ENCODE measurements at regions not wholly inside any gene's neighbourhood (a gene's known extent, or its start where the extent isn't known, plus 50 kb on each side); places are given as distances from the start of the nearest gene placed in this dataset.

GRCh38 chr2:150286730-150287362 lies 200.6 kb downstream of the RND3 start:
- ATAC-seq (ENCODE audit: low FRiP score) (no peak), DNase-seq (ENCODE audit: low spot score) (no peak)
- no peak for TF ChIP-seq CTCF (IDR thresholded peaks at IDR 0.05)

GRCh38 chr2:150284116-150284515 lies 203.4 kb downstream of the RND3 start:
- no peak for TF ChIP-seq CTCF (IDR thresholded peaks at IDR 0.05)
- ATAC-seq (ENCODE audit: low FRiP score) (no peak), DNase-seq (ENCODE audit: low spot score) (no peak)

GRCh38 chr2:150282771-150283371 lies 204.6 kb downstream of the RND3 start:
- no peak for DNase-seq (ENCODE audit: low spot score)

GRCh38 chr2:150282357-150282756 lies 205.1 kb downstream of the RND3 start:
- ATAC-seq (ENCODE audit: low FRiP score) (no peak), DNase-seq (ENCODE audit: low spot score) (no peak)
- no peak for TF ChIP-seq CTCF (IDR thresholded peaks at IDR 0.05)

More at GRCh38 chr2:150282771-150283371, 204.6 kb downstream of the RND3 start:
- TF ChIP-seq CTCF (IDR thresholded peaks at IDR 0.05), result no peak
- no peak for ATAC-seq (ENCODE audit: low FRiP score)

- DNase-seq (ENCODE audit: low spot score), result no peak
- ATAC-seq (ENCODE audit: low FRiP score), result peak; percentile 67
- no peak for TF ChIP-seq CTCF (IDR thresholded peaks at IDR 0.05)
Measured at GRCh38 chr2:150280231-150280630, 207.2 kb downstream of the RND3 start.

GRCh38 chr2:150279686-150280085 lies 207.8 kb downstream of the RND3 start:
- DNase-seq (ENCODE audit: low spot score) (no peak), ATAC-seq (ENCODE audit: low FRiP score) (no peak)
- TF ChIP-seq CTCF (IDR thresholded peaks at IDR 0.05), result no peak

- DNase-seq (ENCODE audit: low spot score) (no peak), ATAC-seq (ENCODE audit: low FRiP score) (no peak)
- no peak for TF ChIP-seq CTCF (IDR thresholded peaks at IDR 0.05)
Measured at GRCh38 chr2:150276737-150277136, 210.7 kb downstream of the RND3 start.

All from omental fat pad (tissue), 3 donors.